IMR-90 (cell line): ENCODE measurements at regions not wholly inside any gene's neighbourhood (a gene's known extent, or its start where the extent isn't known, plus 50 kb on each side); places are given as distances from the start of the nearest gene placed in this dataset.

ENCODE experiments used
- BHLHE40 ChIP-seq: fragments of 150-350 bp; IDR thresholded peaks from 2 replicates; pipeline ENCODE4 v1.6.1; 2016; ENCODE audit warnings: mild to moderate bottlenecking, low read depth, low read length
- CHD1 ChIP-seq: IDR thresholded peaks from 2 replicates; pipeline ENCODE4 v1.6.1; 2012; ENCODE audit warnings: low read depth, low read length, improper control_type of control experiment
- CTCF ChIP-seq: conservative IDR thresholded peaks from 2 replicates; pipeline ENCODE4 v1.5.1; 2012; ENCODE audit warnings: mild to moderate bottlenecking, low read depth, low read length, improper control_type of control experiment
- FOS ChIP-seq: fragments of 150-350 bp; IDR thresholded peaks from 2 replicates; pipeline ENCODE4 v1.6.1; 2016; ENCODE audit warnings: low read depth, low read length
- MAFK ChIP-seq: IDR thresholded peaks from 2 replicates; pipeline ENCODE4 v1.6.1; 2012; ENCODE audit warnings: low read depth, low read length, improper control_type of control experiment
- MAZ ChIP-seq: IDR thresholded peaks from 2 replicates; pipeline ENCODE4 v1.6.1; 2012; ENCODE audit warnings: low read depth, mild to moderate bottlenecking, low read length, improper control_type of control experiment, moderate library complexity, borderline replicate concordance
- NFE2L2 ChIP-seq: fragments of 150-350 bp; IDR thresholded peaks from 2 replicates; pipeline ENCODE4 v1.6.1; 2016; ENCODE audit warnings: low read depth, mild to moderate bottlenecking, low read length
- POLR2A ChIP-seq: IDR thresholded peaks from 2 replicates; pipeline ENCODE4 v1.6.1; 2012; ENCODE audit warnings: mild to moderate bottlenecking, low read depth, low read length
- RAD21 ChIP-seq: IDR thresholded peaks from 2 replicates; pipeline ENCODE4 v1.6.1; 2012; ENCODE audit warnings: low read length, improper control_type of control experiment
- RCOR1 ChIP-seq: IDR thresholded peaks from 2 replicates; pipeline ENCODE4 v1.6.1; 2012; ENCODE audit warnings: mild to moderate bottlenecking, low read length, improper control_type of control experiment; ENCODE audit not compliant: insufficient replicate concordance
- RFX5 ChIP-seq: IDR thresholded peaks from 2 replicates; pipeline ENCODE4 v1.8.0; 2012; ENCODE audit warnings: low read depth, mild to moderate bottlenecking, low read length, moderate library complexity
- TF ChIP-seq, protein P1 (sequence below): fragments of 150-350 bp; IDR thresholded peaks from 2 replicates; pipeline ENCODE4 v1.6.1; 2017; ENCODE audit warnings: mild to moderate bottlenecking, antibody characterized with exemption, low read length, low read depth

GRCh38 chr2:33728106-33728505 lies 129.0 kb upstream of the FAM98A start:
- no peak for TF ChIP-seq RFX5
- TF ChIP-seq CTCF, result no peak
- no peak for TF ChIP-seq POLR2A
- no peak for TF ChIP-seq RAD21
- no peak for TF ChIP-seq MAFK
- TF ChIP-seq, protein P1, sequence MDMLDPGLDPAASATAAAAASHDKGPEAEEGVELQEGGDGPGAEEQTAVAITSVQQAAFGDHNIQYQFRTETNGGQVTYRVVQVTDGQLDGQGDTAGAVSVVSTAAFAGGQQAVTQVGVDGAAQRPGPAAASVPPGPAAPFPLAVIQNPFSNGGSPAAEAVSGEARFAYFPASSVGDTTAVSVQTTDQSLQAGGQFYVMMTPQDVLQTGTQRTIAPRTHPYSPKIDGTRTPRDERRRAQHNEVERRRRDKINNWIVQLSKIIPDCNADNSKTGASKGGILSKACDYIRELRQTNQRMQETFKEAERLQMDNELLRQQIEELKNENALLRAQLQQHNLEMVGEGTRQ, result no peak
- no peak for TF ChIP-seq FOS
- TF ChIP-seq NFE2L2, result no peak
- TF ChIP-seq MAZ, result no peak
- no peak for TF ChIP-seq RCOR1
- no peak for TF ChIP-seq BHLHE40
- TF ChIP-seq CHD1, result no peak
